GM23338 (cell line): ENCODE measurements at regions not wholly inside any gene's neighbourhood (a gene's known extent, or its start where the extent isn't known, plus 50 kb on each side); places are given as distances from the start of the nearest gene placed in this dataset.

ENCODE experiments used
- ATAC-seq: fragments of 200-7000 bp; cut with Tn5 transposase; 3 replicates; pipeline ENCODE4 v1.9.1; 2020
- DNase-seq: peaks from one replicate; pipeline ENCODE4 v3.0.0-alpha.2; 2015; ENCODE audit warnings: low spot score
- H2AFZ ChIP-seq: fragments of 200-600 bp; sonication (generic); 2 replicates; pipeline ENCODE4 v1.8.0; 2016; ENCODE audit warnings: antibody characterized with exemption, mild to moderate bottlenecking, moderate library complexity
- H3F3A ChIP-seq: fragments of 200-600 bp; sonication (generic); replicated peaks from 2 replicates; pipeline ENCODE4 v1.8.0; 2017; ENCODE audit warnings: antibody characterized with exemption, mixed run types, low read depth
- H3K27ac ChIP-seq: fragments of 200-600 bp; sonication (generic); 2 replicates; pipeline ENCODE4 v1.6.1; 2016; ENCODE audit warnings: low read depth
- H3K27me3 ChIP-seq: fragments of 200-600 bp; sonication (generic); 2 replicates; pipeline ENCODE4 v1.8.0; 2016; ENCODE audit warnings: mild to moderate bottlenecking, mixed run types, moderate library complexity; ENCODE audit not compliant: insufficient read depth
- H3K36me3 ChIP-seq: fragments of 200-600 bp; sonication (generic); 2 replicates; pipeline ENCODE4 v1.8.0; 2016; ENCODE audit warnings: mild to moderate bottlenecking; ENCODE audit not compliant: insufficient read depth
- H3K4me1 ChIP-seq: fragments of 200-600 bp; sonication (generic); 2 replicates; pipeline ENCODE4 v1.8.0; 2016; ENCODE audit warnings: mild to moderate bottlenecking, moderate library complexity; ENCODE audit not compliant: insufficient read depth
- H3K4me2 ChIP-seq: fragments of 200-600 bp; sonication (generic); 2 replicates; pipeline ENCODE4 v1.7.1; 2017; ENCODE audit warnings: mixed run types
- H3K4me3 ChIP-seq: fragments of 200-600 bp; sonication (generic); 2 replicates; pipeline ENCODE4 v1.6.1; 2016; ENCODE audit warnings: mixed run types
- H3K79me2 ChIP-seq: fragments of 200-600 bp; sonication (generic); replicated peaks from 2 replicates; pipeline ENCODE4 v1.8.0; 2017; ENCODE audit warnings: mild to moderate bottlenecking; ENCODE audit not compliant: insufficient read depth
- H3K9me2 ChIP-seq: fragments of 200-600 bp; sonication (generic); 2 replicates; pipeline ENCODE4 v1.8.0; 2017; ENCODE audit not compliant: insufficient read depth
- H4K20me1 ChIP-seq: fragments of 200-600 bp; sonication (generic); replicated peaks from 2 replicates; pipeline ENCODE4 v1.8.0; 2017; ENCODE audit warnings: mild to moderate bottlenecking; ENCODE audit not compliant: insufficient read depth
- H3K27ac Mint-ChIP-seq: 2 replicates; pipeline ENCODE4 v1.8.0; 2020; ENCODE audit warnings: inconsistent platforms, mild to moderate bottlenecking, moderate library complexity, mixed read lengths
- H3K27me3 Mint-ChIP-seq: 3 replicates; pipeline ENCODE4 v1.8.0; 2022; ENCODE audit warnings: low read depth, mild to moderate bottlenecking, moderate library complexity, mixed read lengths, inconsistent platforms; ENCODE audit not compliant: insufficient read depth, poor library complexity
- H3K36me3 Mint-ChIP-seq: 3 replicates; pipeline ENCODE4 v1.8.0; 2021; ENCODE audit warnings: low read depth, mild to moderate bottlenecking, inconsistent platforms, moderate library complexity, mixed read lengths
- H3K4me1 Mint-ChIP-seq: 3 replicates; pipeline ENCODE4 v1.8.0; 2020; ENCODE audit warnings: mild to moderate bottlenecking, inconsistent platforms, mixed read lengths
- H3K4me3 Mint-ChIP-seq: 3 replicates; pipeline ENCODE4 v1.8.0; 2021; ENCODE audit warnings: moderate library complexity, mild to moderate bottlenecking, inconsistent platforms, mixed read lengths
- H3K9me3 Mint-ChIP-seq: 3 replicates; pipeline ENCODE4 v1.8.0; 2020; ENCODE audit warnings: moderate library complexity, mild to moderate bottlenecking, inconsistent platforms, mixed read lengths
- CREB1 ChIP-seq: fragments of 250-450 bp; sonication (Bioruptor Pico); IDR thresholded peaks from 2 replicates; pipeline ENCODE4 v1.5.0; 2020; ENCODE audit warnings: low read depth, mild to moderate bottlenecking, moderate library complexity
- CTCF ChIP-seq, 2 experiments: fragments of 200-600 bp in 1 of 2; sonication (generic) in 1 of 2; conservative IDR thresholded peaks; 2 replicates each; pipeline versions ENCODE4 v1.5.1 to v1.6.1; 2016 to 2017; ENCODE audit warnings: antibody characterized with exemption in 2 of 2, low read depth in 2 of 2, mild to moderate bottlenecking in 2 of 2, moderate library complexity in 1 of 2
- ETS1 ChIP-seq: IDR thresholded peaks from 2 replicates; pipeline ENCODE4 v1.6.1; 2016; ENCODE audit warnings: antibody characterized with exemption
- EZH2phosphoT487 ChIP-seq: fragments of 200-600 bp; sonication (generic); IDR thresholded peaks from one replicate; pipeline ENCODE4 v1.8.1; 2018; ENCODE audit warnings: antibody characterized with exemption; ENCODE audit not compliant: unreplicated experiment
- JUNB ChIP-seq: IDR thresholded peaks from one replicate; pipeline ENCODE4 v1.6.1; 2016; ENCODE audit warnings: antibody characterized with exemption; ENCODE audit not compliant: unreplicated experiment
- NANOG ChIP-seq: IDR thresholded peaks from 2 replicates; pipeline ENCODE4 v1.6.1; 2016; ENCODE audit warnings: antibody characterized with exemption, borderline replicate concordance
- REST ChIP-seq: IDR thresholded peaks from one replicate; pipeline ENCODE4 v1.6.1; 2018; ENCODE audit warnings: antibody characterized with exemption; ENCODE audit not compliant: unreplicated experiment
- ZNF331 ChIP-seq: fragments of 250-450 bp; sonication (Bioruptor Pico); IDR thresholded peaks from 2 replicates; pipeline ENCODE4 v1.5.0; 2020; ENCODE audit warnings: low read depth, mild to moderate bottlenecking, moderate library complexity

- TF ChIP-seq ETS1 (no peak), NANOG (no peak), EZH2phosphoT487 (no peak), ZNF331 (CRISPR knock-in tag) (no peak), REST (no peak)
These were observed 69.3 kb upstream of the BCAR3 start (continued) for GRCh38 chr1:93750955-93751354.

- ATAC-seq: peak; percentile 88
- Mint-ChIP-seq H3K27ac (peak overlapping the region; percentile 24; the same call in 1 of the 2 replicates), H3K36me3 (peaks cover 3% of the 10 kb centered on the region; the same call in 1 of the 3 replicates), H3K9me3 (peaks cover 13% of the 10 kb centered on the region), H3K4me1 (peaks cover 3% of the 10 kb centered on the region), H3K27me3 (peaks cover 1% of the 10 kb centered on the region), H3K4me3 (no peak overlapping the region)
- no peaks in the 10 kb centered on the region for H4K20me1 ChIP-seq
- H2AFZ ChIP-seq: no peak overlapping the region
- H3K36me3 ChIP-seq: no peaks in the 10 kb centered on the region
- no peaks in the 10 kb centered on the region for H3K27me3 ChIP-seq
- no peaks in the 10 kb centered on the region for H3K79me2 ChIP-seq
- H3K4me3 ChIP-seq: no peak overlapping the region
- H3K27ac ChIP-seq: no peak overlapping the region
- no peak overlapping the region for H3K4me2 ChIP-seq
- no peak for TF ChIP-seq ZNF331 (CRISPR knock-in tag)
- no peak for TF ChIP-seq JUNB
- TF ChIP-seq CREB1: no peak
- TF ChIP-seq CTCF (conservative IDR thresholded peaks at IDR 0.05; ENCODE audit: low read depth in 2 of 2): peak; percentile 47 to 65
- no peaks in the 10 kb centered on the region for H3K9me2 ChIP-seq
- H3F3A ChIP-seq: no peaks in the 10 kb centered on the region
- no peaks in the 10 kb centered on the region for H3K4me1 ChIP-seq
- DNase-seq: peak; percentile 70
These were observed 68.3 kb upstream of the BCAR3 start for GRCh38 chr1:93749894-93750301.
